ENCODE measurements at regions not wholly inside any gene's neighbourhood (a gene's known extent, or its start where the extent isn't known, plus 50 kb on each side); places are given as distances from the start of the nearest gene placed in this dataset.

GRCh38 chr12:124454352-124454725, 113.1 kb downstream of the NCOR2 start:
- TF ChIP-seq SUZ12 (IDR thresholded peaks at IDR 0.05; ENCODE audit: extremely low read depth, insufficient read depth, insufficient read length) (no peak), ZNF274 (IDR thresholded peaks at IDR 0.05; ENCODE audit: low read depth, low read length) (no peak), YY1 (IDR thresholded peaks at IDR 0.05; ENCODE audit: insufficient read depth, insufficient read length) (no peak)
